Astrocyte (in vitro differentiated cells and primary cell): ENCODE measurements at regions not wholly inside any gene's neighbourhood (a gene's known extent, or its start where the extent isn't known, plus 50 kb on each side); places are given as distances from the start of the nearest gene placed in this dataset.

Experiments used
- EZH2 ChIP-seq: IDR thresholded peaks from 2 replicates; pipeline ENCODE4 v1.6.1; 2012; ENCODE audit warnings: mild to moderate bottlenecking, low read length, inconsistent platforms; ENCODE audit not compliant: insufficient read depth
- TF ChIP-seq, protein P1 (sequence below): IDR thresholded peaks from 2 replicates; pipeline ENCODE4 v1.5.1; 2011; ENCODE audit warnings: low read depth, mild to moderate bottlenecking, inconsistent platforms, low read length, moderate library complexity; ENCODE audit not compliant: insufficient read depth

DNA sequence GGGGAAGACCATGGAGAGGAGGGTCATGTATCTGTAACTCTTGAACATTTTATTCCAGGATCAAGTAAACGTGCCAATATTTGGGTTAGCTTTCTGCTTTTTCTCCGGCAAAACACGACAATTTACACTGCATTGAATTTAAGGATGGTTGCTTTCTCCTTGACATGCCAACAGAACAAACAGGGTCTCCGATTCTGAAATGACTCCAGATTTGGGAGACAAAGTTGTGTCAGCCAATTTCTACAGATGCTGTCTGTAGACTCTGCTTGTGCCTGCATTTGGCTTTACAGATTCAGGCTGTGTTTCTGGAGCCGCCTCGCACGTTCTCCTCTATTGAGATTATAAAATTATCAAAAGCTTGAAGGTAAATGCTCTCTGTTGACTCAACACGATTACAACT is 207.0 kb downstream of the ASMT start:
- TF ChIP-seq, protein P1, sequence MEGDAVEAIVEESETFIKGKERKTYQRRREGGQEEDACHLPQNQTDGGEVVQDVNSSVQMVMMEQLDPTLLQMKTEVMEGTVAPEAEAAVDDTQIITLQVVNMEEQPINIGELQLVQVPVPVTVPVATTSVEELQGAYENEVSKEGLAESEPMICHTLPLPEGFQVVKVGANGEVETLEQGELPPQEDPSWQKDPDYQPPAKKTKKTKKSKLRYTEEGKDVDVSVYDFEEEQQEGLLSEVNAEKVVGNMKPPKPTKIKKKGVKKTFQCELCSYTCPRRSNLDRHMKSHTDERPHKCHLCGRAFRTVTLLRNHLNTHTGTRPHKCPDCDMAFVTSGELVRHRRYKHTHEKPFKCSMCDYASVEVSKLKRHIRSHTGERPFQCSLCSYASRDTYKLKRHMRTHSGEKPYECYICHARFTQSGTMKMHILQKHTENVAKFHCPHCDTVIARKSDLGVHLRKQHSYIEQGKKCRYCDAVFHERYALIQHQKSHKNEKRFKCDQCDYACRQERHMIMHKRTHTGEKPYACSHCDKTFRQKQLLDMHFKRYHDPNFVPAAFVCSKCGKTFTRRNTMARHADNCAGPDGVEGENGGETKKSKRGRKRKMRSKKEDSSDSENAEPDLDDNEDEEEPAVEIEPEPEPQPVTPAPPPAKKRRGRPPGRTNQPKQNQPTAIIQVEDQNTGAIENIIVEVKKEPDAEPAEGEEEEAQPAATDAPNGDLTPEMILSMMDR, result no peak
- TF ChIP-seq EZH2, result no peak
